Adrenal gland (tissue), 5 donors: ENCODE measurements at regions not wholly inside any gene's neighbourhood (a gene's known extent, or its start where the extent isn't known, plus 50 kb on each side); places are given as distances from the start of the nearest gene placed in this dataset.

ENCODE experiments used
- CTCF ChIP-seq, 6 experiments: fragments of 450-650 bp in 4 of 6; fragments of 200-600 bp in 2 of 6; sonication (generic) in 1 of 6; IDR thresholded peaks; 1 replicate in 5 of 6; 2 replicates in 1 of 6; pipeline versions ENCODE4 v1.5.1 to v1.8.0; 2016 to 2021; ENCODE audit warnings: antibody characterized with exemption in 6 of 6, mild to moderate bottlenecking in 2 of 6, moderate library complexity in 1 of 6
- POLR2A ChIP-seq, 2 donors: fragments of 450-650 bp; IDR thresholded peaks; one replicate each; pipeline ENCODE4 v1.6.1; 2017; ENCODE audit warnings: antibody characterized with exemption in 2 of 2, mild to moderate bottlenecking in 2 of 2, moderate library complexity in 1 of 2
- donor health status: DM: no; HTN: no; CAD: no.

GRCh38 chr15:91521996-91522395, 331.5 kb upstream of the SLCO3A1 start:
- no peak for TF ChIP-seq CTCF (IDR thresholded peaks at IDR 0.05)
- no peak for TF ChIP-seq POLR2A (IDR thresholded peaks at IDR 0.05)
